ENCODE measurements at regions not wholly inside any gene's neighbourhood (a gene's known extent, or its start where the extent isn't known, plus 50 kb on each side); places are given as distances from the start of the nearest gene placed in this dataset.

GRCh38 chr10:130720235-130720634 lies 584.0 kb downstream of the GLRX3 start:
- no peak for TF ChIP-seq POLR2A (IDR thresholded peaks at IDR 0.05; ENCODE audit: low read depth, low read length)
- no peak for TF ChIP-seq POLR2AphosphoS5 (IDR thresholded peaks at IDR 0.05; ENCODE audit: low read depth, low read length)
